HG03354 (cell line): ENCODE measurements at regions not wholly inside any gene's neighbourhood (a gene's known extent, or its start where the extent isn't known, plus 50 kb on each side); places are given as distances from the start of the nearest gene placed in this dataset.
"Not testable (repeated sequence)": the region's sequence is repeated elsewhere in the genome, so short reads cannot be mapped to it uniquely, and the experiment has no call there.

Source experiments
- ATAC-seq: cut with Tn5 transposase; IDR thresholded peaks from one replicate; pipeline ENCODE4 v1.9.1; 2021; ENCODE audit warnings: mild to moderate bottlenecking; ENCODE audit not compliant: unreplicated experiment, poor library complexity, severe bottlenecking

DNA sequence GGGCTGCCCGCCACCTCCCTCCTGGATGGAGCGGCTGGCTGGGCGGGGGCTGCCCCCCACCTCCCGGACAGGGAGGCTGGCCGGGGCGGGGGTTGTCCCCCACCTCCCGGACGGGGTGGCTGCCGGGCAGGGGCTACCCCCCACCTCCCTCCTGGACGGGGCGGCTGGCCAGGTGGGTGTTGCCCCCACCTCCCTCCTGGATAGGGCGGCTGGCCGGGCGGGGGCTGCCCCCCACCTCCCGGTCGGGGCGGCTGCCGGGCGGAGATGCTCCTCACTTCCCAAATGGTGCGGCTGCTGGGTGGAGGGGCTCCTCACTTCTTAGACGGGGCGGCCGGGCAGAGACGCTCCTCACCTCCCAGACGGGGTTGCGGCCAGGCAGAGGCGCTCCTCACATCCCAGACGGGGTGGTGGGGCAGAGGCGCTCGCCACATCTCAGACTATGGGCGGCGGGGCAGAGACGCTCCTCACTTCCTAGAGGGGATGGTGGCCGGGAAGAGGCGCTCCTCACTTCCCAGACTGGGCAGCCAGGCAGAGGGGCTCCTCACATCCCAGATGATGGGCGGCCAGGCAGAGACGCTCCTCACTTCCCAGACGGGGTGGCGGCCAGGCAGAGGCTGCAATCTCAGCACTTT, 153.9 kb upstream of the OR4C13 start:
- ATAC-seq: not testable (repeated sequence)

DNA sequence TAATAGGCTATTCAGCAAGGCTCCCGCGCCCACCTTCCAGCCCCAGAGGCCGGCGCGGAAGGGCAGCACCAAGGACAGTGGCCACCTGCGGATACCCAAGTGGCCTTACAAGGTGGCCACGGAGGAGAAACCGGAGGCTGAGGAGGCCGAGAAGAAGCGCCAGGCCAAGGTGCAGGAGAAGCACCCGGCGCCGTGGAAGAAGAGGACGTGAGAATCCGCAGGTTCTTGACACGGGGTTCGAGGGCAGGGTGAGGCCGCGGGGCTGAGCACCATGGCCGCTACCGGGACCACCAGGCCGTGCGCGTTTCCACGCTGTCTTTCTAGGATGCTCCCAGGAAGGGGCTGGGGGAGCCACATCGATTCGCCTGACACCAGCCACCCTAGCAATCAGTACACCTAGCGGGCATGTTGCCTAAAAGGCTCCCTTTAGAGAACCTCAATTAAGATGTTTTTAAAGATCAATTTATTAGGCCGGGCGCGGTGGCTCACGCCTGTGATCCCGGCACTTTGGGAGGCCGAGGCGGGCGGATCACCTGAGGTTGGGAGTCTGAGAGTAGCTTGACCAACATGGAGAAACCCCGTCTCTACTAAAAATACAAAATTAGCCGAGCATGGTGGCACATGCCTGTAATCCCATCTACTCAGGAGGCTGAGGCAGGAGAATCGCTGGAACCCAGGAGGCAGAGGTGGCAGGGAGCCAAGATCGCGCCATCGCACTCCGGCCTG, 134.3 kb upstream of the OR4C13 start:
- not testable (repeated sequence) for ATAC-seq

DNA sequence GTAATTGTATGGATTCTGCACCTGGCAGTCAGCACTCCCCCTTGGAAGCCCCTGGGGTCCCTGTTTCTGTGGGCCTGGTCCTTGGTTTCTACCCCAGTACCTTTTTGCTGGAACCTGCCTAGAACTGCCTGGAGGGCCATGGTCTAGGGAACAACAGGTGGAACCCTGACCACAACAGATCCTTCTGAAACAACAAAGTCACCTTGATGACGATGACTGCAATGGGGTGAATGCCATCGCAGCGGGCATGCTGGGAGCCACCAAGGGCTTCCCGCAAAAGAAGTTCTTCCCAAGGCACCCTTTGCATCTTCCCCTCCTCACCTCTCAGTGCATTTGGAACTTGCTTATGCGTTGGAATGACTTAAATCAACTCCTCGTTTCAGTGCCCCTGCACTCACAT, 129.0 kb upstream of the OR4C13 start:
- not testable (repeated sequence) for ATAC-seq

DNA sequence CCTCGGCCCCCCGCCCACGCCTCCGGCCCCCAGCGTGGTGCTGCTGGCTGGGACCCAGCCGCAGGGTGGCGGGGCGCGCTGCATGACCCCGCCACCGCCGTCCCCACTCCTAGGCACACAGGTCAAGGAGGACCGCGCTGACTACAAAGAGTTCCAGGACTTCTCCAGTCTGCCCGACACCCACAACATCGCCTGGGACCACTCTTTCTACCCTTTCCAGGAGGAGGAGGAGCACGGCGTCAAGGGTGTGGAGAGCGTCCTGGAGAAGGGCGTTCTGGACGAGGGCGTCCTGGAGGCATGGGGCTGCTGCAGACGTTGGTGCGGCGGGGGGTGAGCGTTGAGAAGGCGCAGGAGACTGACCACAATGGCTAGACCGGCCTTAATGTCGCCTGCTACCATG, 101.7 kb upstream of the OR4C13 start:
- ATAC-seq: not testable (repeated sequence)

DNA sequence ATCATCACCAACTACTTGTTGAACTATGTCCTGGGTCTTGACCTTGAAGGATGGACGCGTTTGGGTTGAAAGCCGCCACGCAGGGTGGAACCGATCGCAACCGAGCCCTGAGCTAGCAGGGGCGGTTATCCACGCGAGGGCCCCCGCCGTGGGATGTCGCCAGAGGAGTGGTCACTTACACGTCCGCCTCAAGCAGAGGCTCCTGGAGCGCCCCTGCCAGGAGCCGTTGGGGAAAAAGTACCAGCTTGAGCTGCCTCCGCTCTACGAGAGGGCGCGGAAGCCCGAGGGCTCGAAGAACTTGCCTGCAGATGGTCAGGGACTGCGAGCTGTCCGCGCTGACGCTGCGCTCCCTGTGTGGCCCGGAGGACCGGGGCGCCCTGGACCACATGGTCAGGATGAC, 100.7 kb upstream of the OR4C13 start:
- no peak for ATAC-seq

DNA sequence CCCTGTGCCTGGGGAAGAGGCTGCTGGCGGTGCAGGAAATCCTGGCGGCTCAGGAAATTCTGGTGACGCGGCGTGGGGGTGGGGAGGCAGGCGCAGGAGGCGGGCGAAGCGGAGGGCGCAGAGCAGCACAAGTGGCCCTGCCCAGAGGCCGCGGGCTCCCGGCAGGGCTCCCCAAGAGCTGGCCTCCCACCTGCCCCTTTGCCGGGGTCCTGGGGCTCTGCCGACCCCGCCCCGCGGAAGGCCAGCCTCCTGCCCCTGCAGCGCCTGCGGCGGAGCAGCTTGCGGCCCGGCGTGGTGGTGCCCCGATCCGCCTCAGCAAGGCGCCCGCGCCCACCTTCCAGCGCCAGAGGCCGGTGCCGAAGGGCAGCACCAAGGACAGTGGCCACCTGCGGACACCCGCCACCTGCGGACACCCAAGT, 100.2 kb upstream of the OR4C13 start:
- ATAC-seq: no peak

DNA sequence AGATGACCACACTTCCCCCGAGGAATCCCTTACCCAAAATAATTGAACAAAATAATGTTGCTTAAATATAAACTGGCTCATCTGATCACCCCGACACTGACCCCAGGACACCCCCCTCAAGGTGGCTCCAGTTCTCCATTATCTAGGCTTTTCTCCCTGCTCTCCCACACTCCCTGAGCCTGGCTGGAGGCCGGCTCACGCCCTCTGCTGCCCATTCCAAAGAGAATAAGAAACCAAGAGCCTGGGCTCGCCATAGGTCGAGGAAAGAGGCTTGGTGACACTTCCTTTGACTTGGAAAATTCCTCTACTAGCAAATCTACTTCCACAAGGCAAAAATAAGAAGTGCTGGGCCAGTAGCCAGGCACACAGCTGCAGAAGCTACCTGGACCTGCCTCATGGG, 63.3 kb upstream of the OR4C13 start:
- not testable (repeated sequence) for ATAC-seq

DNA sequence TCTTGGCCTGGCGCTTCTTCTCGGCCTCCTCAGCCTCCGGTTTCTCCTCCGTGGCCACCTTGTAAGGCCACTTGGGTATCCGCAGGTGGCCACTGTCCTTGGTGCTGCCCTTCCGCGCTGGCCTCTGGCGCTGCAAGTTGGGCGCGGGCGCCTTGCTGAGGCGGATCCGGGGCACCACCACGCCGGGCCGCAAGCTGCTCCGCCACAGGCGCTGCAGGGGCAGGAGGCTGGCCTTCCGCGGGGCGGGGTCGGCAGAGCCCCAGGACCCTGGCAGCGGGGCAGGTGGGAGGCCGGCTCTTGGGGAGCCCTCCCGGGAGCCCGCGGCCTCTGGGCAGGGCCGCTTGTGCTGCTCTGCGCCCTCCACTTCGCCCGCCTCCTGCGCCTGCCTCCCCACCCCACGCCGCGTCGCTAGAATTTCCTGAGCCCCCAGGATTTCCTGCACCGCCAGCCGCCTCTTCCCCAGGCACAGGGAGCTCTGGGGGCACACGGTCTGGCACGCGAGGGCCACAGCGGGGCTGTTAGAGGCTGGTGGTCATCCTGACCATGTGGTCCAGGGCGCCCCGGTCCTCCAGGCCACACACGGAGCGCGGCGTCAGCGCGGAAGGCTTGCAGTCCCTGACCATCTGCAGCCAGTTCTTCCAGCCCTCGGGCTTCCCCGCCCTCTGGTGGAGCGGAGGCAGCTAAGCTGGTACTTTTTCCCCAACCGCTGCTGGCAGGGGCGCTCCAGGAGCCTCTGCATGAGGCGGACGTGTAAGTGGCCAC, 60.1 kb upstream of the OR4C13 start:
- not testable (repeated sequence) for ATAC-seq

DNA sequence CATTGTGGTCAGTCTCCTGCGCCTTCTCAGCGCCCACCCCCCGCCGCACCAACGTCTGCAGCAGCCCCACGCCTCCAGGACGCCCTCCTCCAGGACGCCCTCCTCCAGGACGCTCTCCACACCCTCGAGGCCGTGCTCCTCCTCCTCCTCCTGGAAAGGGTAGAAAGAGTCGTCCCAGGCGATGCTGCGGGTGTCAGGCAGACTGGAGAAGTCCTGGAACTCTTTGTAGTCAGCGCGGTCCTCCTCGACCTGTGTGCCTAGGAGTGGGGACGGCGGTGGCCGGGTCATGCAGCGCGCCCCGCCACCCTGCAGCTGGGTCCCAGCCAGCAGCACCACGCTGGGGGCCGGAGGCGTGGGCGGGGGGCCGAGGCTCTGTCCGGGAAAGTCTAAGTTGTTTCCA, 58.7 kb upstream of the OR4C13 start:
- ATAC-seq: not testable (repeated sequence)
